ENCODE measurements at regions not wholly inside any gene's neighbourhood (a gene's known extent, or its start where the extent isn't known, plus 50 kb on each side); places are given as distances from the start of the nearest gene placed in this dataset.

DNA sequence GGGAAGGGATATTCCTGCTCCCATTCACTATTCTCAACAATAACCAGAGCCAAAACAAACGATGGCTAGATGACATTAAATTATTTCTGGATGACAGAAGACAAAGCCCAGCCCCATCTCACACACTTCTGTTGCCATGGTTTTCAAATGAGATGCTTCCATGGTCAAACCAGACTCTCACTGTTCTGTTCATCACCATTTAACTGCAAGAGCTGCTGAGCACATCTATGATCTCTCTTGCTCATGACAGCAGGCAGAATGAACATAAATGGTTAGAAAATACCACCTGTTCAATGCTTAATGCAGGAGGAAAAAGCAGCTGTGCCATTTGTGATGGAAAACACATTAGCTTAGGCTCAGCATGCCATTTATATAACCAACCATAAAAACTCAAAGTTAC lies 758.6 kb upstream of the ZWINT start:
- intact Hi-C loops (cut with micrococcal nuclease; ENCODE audit: unreplicated experiment): no loop called here
- Histone ChIP-seq H3K79me2 (ENCODE audit: insufficient read depth, low read depth, low read length) (no peaks in the 10 kb centered on the region), H3K4me2 (ENCODE audit: low read length) (no peak overlapping the region), H4K20me1 (ENCODE audit: insufficient read depth, low read length) (no peaks in the 10 kb centered on the region), H3K27ac (ENCODE audit: low read depth, low read length, poor library complexity, severe bottlenecking) (no peak overlapping the region), H2AFZ (ENCODE audit: low read length) (no peak overlapping the region), H3K36me3 (ENCODE audit: insufficient read depth, low read length) (no peaks in the 10 kb centered on the region), H3K9me2 (ENCODE audit: insufficient read depth, low read length) (no peaks in the 10 kb centered on the region), H3K4me3 (ENCODE audit: low read depth, low read length, poor library complexity, severe bottlenecking) (no peak overlapping the region), H3K9me3 (ENCODE audit: low read length) (no peaks in the 10 kb centered on the region), H3K4me1 (ENCODE audit: insufficient read depth, low read length, poor library complexity, severe bottlenecking) (no peaks in the 10 kb centered on the region)
- DNase-seq (ENCODE audit: low spot score): no peak
- CTCF ChIA-PET (ENCODE audit: unreplicated experiment): no interaction called here
- no peak for TF ChIP-seq EZH2phosphoT487 (IDR thresholded peaks at IDR 0.05; ENCODE audit: borderline replicate concordance, low read depth, low read length)
- no TSS peak for BruUV-seq (replicated peaks)
- POLR2A ChIA-PET: interaction anchor here (0.7 kb wide), 1 partner anchor 378 kb away, joined by 4 read pairs; no protein-coding TSS in a partner anchor

DNA sequence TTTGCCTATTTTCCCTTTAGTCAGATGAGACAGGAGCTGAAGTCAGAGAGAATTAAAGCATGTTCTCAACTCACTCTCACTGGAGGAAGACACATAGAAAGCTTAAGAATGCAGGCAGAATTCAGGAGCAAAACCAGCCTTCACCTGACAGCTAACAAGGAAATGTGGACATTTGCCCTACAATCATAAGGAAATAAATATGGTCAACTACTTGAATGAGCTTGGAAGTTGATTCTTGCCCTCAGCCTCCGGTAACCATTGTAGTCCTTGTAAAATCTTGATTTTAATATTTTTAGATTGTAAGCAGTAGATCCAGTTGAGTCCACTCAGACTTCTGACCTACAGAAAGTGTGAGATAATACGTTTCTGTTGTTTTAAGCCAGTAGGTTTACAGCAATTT lies 752.5 kb upstream of the ZWINT start:
- ChIA-PET POLR2A (no interaction called here), CTCF (ENCODE audit: unreplicated experiment) (no interaction called here)
- no peak overlapping the region for H3K4me2 ChIP-seq (ENCODE audit: low read length)
- no peaks in the 10 kb centered on the region for H3K9me3 ChIP-seq (ENCODE audit: low read length)
- H3K4me3 ChIP-seq (ENCODE audit: low read depth, low read length, poor library complexity, severe bottlenecking): no peak overlapping the region
- no peaks in the 10 kb centered on the region for H3K36me3 ChIP-seq (ENCODE audit: insufficient read depth, low read length)
- no peaks in the 10 kb centered on the region for H3K4me1 ChIP-seq (ENCODE audit: insufficient read depth, low read length, poor library complexity, severe bottlenecking)
- no peak for TF ChIP-seq EZH2phosphoT487 (IDR thresholded peaks at IDR 0.05; ENCODE audit: borderline replicate concordance, low read depth, low read length)
- TF ChIP-seq, protein P1, sequence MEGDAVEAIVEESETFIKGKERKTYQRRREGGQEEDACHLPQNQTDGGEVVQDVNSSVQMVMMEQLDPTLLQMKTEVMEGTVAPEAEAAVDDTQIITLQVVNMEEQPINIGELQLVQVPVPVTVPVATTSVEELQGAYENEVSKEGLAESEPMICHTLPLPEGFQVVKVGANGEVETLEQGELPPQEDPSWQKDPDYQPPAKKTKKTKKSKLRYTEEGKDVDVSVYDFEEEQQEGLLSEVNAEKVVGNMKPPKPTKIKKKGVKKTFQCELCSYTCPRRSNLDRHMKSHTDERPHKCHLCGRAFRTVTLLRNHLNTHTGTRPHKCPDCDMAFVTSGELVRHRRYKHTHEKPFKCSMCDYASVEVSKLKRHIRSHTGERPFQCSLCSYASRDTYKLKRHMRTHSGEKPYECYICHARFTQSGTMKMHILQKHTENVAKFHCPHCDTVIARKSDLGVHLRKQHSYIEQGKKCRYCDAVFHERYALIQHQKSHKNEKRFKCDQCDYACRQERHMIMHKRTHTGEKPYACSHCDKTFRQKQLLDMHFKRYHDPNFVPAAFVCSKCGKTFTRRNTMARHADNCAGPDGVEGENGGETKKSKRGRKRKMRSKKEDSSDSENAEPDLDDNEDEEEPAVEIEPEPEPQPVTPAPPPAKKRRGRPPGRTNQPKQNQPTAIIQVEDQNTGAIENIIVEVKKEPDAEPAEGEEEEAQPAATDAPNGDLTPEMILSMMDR (conservative IDR thresholded peaks at IDR 0.05; ENCODE audit: low read length): no peak
- no peaks in the 10 kb centered on the region for H3K9me2 ChIP-seq (ENCODE audit: insufficient read depth, low read length)
- no peaks in the 10 kb centered on the region for H4K20me1 ChIP-seq (ENCODE audit: insufficient read depth, low read length)
- DNase-seq (ENCODE audit: low spot score): no peak
- no peaks in the 10 kb centered on the region for H3K79me2 ChIP-seq (ENCODE audit: insufficient read depth, low read depth, low read length)
- BruUV-seq (replicated peaks): no TSS peak
- H3K27ac ChIP-seq (ENCODE audit: low read depth, low read length, poor library complexity, severe bottlenecking): no peak overlapping the region
- intact Hi-C loops (cut with micrococcal nuclease; ENCODE audit: unreplicated experiment): no loop called here
- H2AFZ ChIP-seq (ENCODE audit: low read length): no peak overlapping the region

DNA sequence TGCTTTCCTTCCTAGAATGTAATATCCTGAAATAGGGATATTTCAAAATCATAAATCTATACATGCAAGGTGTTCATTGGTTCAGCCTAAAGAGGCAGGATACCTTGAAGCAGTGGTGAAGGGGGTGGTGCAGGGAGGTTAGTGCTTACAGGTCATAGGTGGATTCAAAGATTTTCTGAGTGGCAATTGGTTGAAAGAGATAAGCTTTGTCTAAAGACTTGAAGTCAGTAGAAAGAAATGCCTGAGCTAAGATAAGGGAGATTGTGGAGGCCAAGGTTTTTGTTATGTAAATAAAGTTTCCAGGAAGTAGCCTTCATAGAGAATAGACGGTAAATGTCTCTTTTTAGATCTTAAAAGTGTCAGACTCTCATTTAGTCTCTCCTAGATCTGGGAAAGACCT lies 741.2 kb upstream of the ZWINT start:
- CTCF ChIA-PET (ENCODE audit: unreplicated experiment): no interaction called here
- no TSS peak for BruUV-seq (replicated peaks)
- no peaks in the 10 kb centered on the region for H3K36me3 ChIP-seq (ENCODE audit: insufficient read depth, low read length)

More for the DNA sequence above, 741.2 kb upstream of the ZWINT start:
- Histone ChIP-seq H2AFZ (ENCODE audit: low read length) (no peak overlapping the region), H3K9me2 (ENCODE audit: insufficient read depth, low read length) (peaks cover 3% of the 10 kb centered on the region; the same call in 1 of the 2 replicates), H3K27ac (ENCODE audit: low read depth, low read length, poor library complexity, severe bottlenecking) (no peak overlapping the region), H3K9me3 (ENCODE audit: low read length) (no peaks in the 10 kb centered on the region), H3K4me3 (ENCODE audit: low read depth, low read length, poor library complexity, severe bottlenecking) (no peak overlapping the region), H3K79me2 (ENCODE audit: insufficient read depth, low read depth, low read length) (no peaks in the 10 kb centered on the region), H4K20me1 (ENCODE audit: insufficient read depth, low read length) (no peaks in the 10 kb centered on the region), H3K4me1 (ENCODE audit: insufficient read depth, low read length, poor library complexity, severe bottlenecking) (no peaks in the 10 kb centered on the region), H3K4me2 (ENCODE audit: low read length) (no peak overlapping the region)
- TF ChIP-seq, protein P1 (conservative IDR thresholded peaks at IDR 0.05; ENCODE audit: low read length): no peak
- TF ChIP-seq EZH2phosphoT487 (IDR thresholded peaks at IDR 0.05; ENCODE audit: borderline replicate concordance, low read depth, low read length): no peak
- no peak for DNase-seq (ENCODE audit: low spot score)
- POLR2A ChIA-PET: no interaction called here
- intact Hi-C loops (cut with micrococcal nuclease; ENCODE audit: unreplicated experiment): no loop called here
